H1 (cell line): ENCODE measurements at regions not wholly inside any gene's neighbourhood (a gene's known extent, or its start where the extent isn't known, plus 50 kb on each side); places are given as distances from the start of the nearest gene placed in this dataset.

Experiments
- CTCF ChIA-PET: fragments of 300-600 bp; sonication (Branson Sonifier 250); formaldehyde crosslinking; loops from one replicate; lab custom pipeline; 2021; ENCODE audit not compliant: partially characterized antibody; lab: Charles Lee
- POLR2A ChIA-PET: fragments of 300-600 bp; sonication (Branson Sonifier 250); formaldehyde crosslinking; loops from one replicate; lab custom pipeline; 2021; ENCODE audit warnings: inconsistent platforms; ENCODE audit not compliant: partially characterized antibody; lab: Charles Lee
- DNase-seq, 2 experiments: peaks; one replicate each; pipeline versions ENCODE4 v3.0.0 to v3.0.0-alpha.2; 2010 to 2022; ENCODE audit warnings: low spot score in 2 of 2, low read depth in 1 of 2, mixed read lengths in 1 of 2
- FAIRE-seq: peaks from 2 replicates; lab custom pipeline; 2011; peaks lifted over from hg19 to GRCh38; lab: Jason Lieb, UNC
- H2AFZ ChIP-seq: 2 replicates; pipeline ENCODE4 v1.8.1; 2012; ENCODE audit warnings: low read length, inconsistent platforms
- H2AK5ac ChIP-seq: 2 replicates; pipeline ENCODE4 v1.6.1; 2013; ENCODE audit warnings: low read depth, low read length
- H2BK120ac ChIP-seq: replicated peaks from 2 replicates; pipeline ENCODE3; 2013; ENCODE audit warnings: low read depth, low read length, inconsistent platforms
- H2BK12ac ChIP-seq: 2 replicates; pipeline ENCODE4 v1.6.1; 2013; ENCODE audit warnings: low read depth, low read length
- H2BK15ac ChIP-seq: 2 replicates; pipeline ENCODE4 v1.6.1; 2013; ENCODE audit warnings: low read length
- H2BK20ac ChIP-seq: 2 replicates; pipeline ENCODE4 v1.6.1; 2013; ENCODE audit warnings: low read length
- H2BK5ac ChIP-seq: 2 replicates; pipeline ENCODE4 v1.6.1; 2013; ENCODE audit warnings: low read depth, low read length
- H3K14ac ChIP-seq: 2 replicates; pipeline ENCODE4 v1.6.1; 2013; ENCODE audit warnings: inconsistent platforms; ENCODE audit not compliant: insufficient read length
- H3K18ac ChIP-seq: 2 replicates; pipeline ENCODE4 v1.6.1; 2013; ENCODE audit warnings: low read length; ENCODE audit errors: extremely low read depth
- H3K23ac ChIP-seq: 2 replicates; pipeline ENCODE4 v1.6.1; 2013; ENCODE audit warnings: inconsistent platforms; ENCODE audit not compliant: insufficient read length
- H3K23me2 ChIP-seq: 2 replicates; pipeline ENCODE4 v1.6.1; 2013; ENCODE audit warnings: low read depth, low read length
- H3K27ac ChIP-seq: 2 replicates; pipeline ENCODE4 v1.6.1; 2011; ENCODE audit warnings: low read depth, low read length, inconsistent platforms
- H3K27me3 ChIP-seq, 4 experiments: replicated peaks in 1 of 4; 1 replicate in 1 of 4; 2 replicates in 3 of 4; pipeline versions ENCODE4 v1.6.1 to v1.8.1; 2011 to 2013; ENCODE audit warnings: low read length in 3 of 4, mild to moderate bottlenecking in 3 of 4, inconsistent platforms in 2 of 4, mixed read lengths in 2 of 4, moderate library complexity in 1 of 4; ENCODE audit not compliant: control insufficient read depth in 3 of 4, insufficient read depth in 3 of 4; ENCODE audit errors: extremely low read depth in 1 of 4
- H3K36me3 ChIP-seq, 4 experiments: 2 replicates each; pipeline versions ENCODE4 v1.6.1 to v1.8.1; 2011 to 2013; ENCODE audit warnings: mild to moderate bottlenecking in 4 of 4, low read length in 3 of 4, moderate library complexity in 2 of 4, control low read depth in 1 of 4, inconsistent platforms in 1 of 4; ENCODE audit not compliant: insufficient read depth in 4 of 4, control insufficient read depth in 2 of 4
- H3K4ac ChIP-seq: replicated peaks from 2 replicates; pipeline ENCODE3; 2013; ENCODE audit warnings: low read length, low read depth, mixed read lengths, inconsistent platforms; ENCODE audit not compliant: insufficient read length
- H3K4me1 ChIP-seq, 4 experiments: replicated peaks in 1 of 4; 1 replicate in 1 of 4; 2 replicates in 3 of 4; pipeline versions ENCODE4 v1.6.1 to v1.8.1; 2011 to 2013; ENCODE audit warnings: low read length in 3 of 4, inconsistent platforms in 2 of 4, mixed read lengths in 1 of 4; ENCODE audit not compliant: insufficient read depth in 4 of 4, control insufficient read depth in 3 of 4
- H3K4me2 ChIP-seq, 2 experiments: 2 replicates each; pipeline versions ENCODE4 v1.6.1 to v1.8.1; 2011 to 2013; ENCODE audit warnings: low read depth in 2 of 2, low read length in 2 of 2, control low read depth in 1 of 2, inconsistent platforms in 1 of 2, mild to moderate bottlenecking in 1 of 2; ENCODE audit not compliant: insufficient read depth in 1 of 2
- H3K4me3 ChIP-seq, 4 experiments: fragments of 200-600, 300-600 bp in 1 of 4; sonication (generic), shearing (Covaris generic), sonication (Bioruptor Twin) in 1 of 4; 2 replicates each; pipeline versions ENCODE4 v1.5.1 to v1.8.1; 2011 to 2016; ENCODE audit warnings: low read length in 4 of 4, low read depth in 3 of 4, control low read depth in 2 of 4, inconsistent platforms in 2 of 4, mild to moderate bottlenecking in 2 of 4, mixed read lengths in 1 of 4, moderate library complexity in 1 of 4; ENCODE audit not compliant: insufficient read depth in 2 of 4; ENCODE audit errors: extremely low read depth in 1 of 4
- H3K56ac ChIP-seq: replicated peaks from 2 replicates; pipeline ENCODE3; 2013; ENCODE audit warnings: low read depth, mild to moderate bottlenecking, mixed read lengths, low read length, inconsistent platforms; ENCODE audit not compliant: insufficient read length
- H3K79me1 ChIP-seq: 2 replicates; pipeline ENCODE4 v1.6.1; 2013; ENCODE audit warnings: low read depth, low read length, control low read depth
- H3K79me2 ChIP-seq, 2 experiments: 2 replicates each; pipeline versions ENCODE4 v1.6.1 to v1.8.1; 2012 to 2013; ENCODE audit warnings: low read length in 2 of 2, mild to moderate bottlenecking in 2 of 2, inconsistent platforms in 1 of 2; ENCODE audit not compliant: insufficient read depth in 2 of 2, control insufficient read depth in 1 of 2
- H3K9ac ChIP-seq, 4 experiments: replicated peaks in 1 of 4; 1 replicate in 1 of 4; 2 replicates in 3 of 4; pipeline versions ENCODE4 v1.6.1 to v1.8.1; 2011 to 2013; ENCODE audit warnings: low read depth in 3 of 4, low read length in 3 of 4, control low read depth in 2 of 4, mild to moderate bottlenecking in 2 of 4, moderate library complexity in 2 of 4, inconsistent platforms in 1 of 4; ENCODE audit errors: extremely low read depth in 1 of 4
- H3K9me3 ChIP-seq, 2 experiments: 2 replicates each; pipeline versions ENCODE4 v1.6.1 to v1.8.1; 2012 to 2013; ENCODE audit warnings: mild to moderate bottlenecking in 2 of 2, moderate library complexity in 2 of 2, control low read depth in 1 of 2, inconsistent platforms in 1 of 2, low read depth in 1 of 2, low read length in 1 of 2, mixed read lengths in 1 of 2; ENCODE audit not compliant: insufficient read depth in 2 of 2
- H4K20me1 ChIP-seq, 2 experiments: replicated peaks in 1 of 2; 2 replicates each; pipeline versions ENCODE3 to v1.8.1; 2011 to 2013; ENCODE audit warnings: inconsistent platforms in 2 of 2, low read length in 2 of 2, mild to moderate bottlenecking in 1 of 2; ENCODE audit not compliant: insufficient read depth in 2 of 2, control insufficient read depth in 1 of 2
- H4K5ac ChIP-seq: 2 replicates; pipeline ENCODE4 v1.6.1; 2013; ENCODE audit warnings: low read length, low read depth, mixed read lengths, inconsistent platforms; ENCODE audit not compliant: insufficient read length
- H4K8ac ChIP-seq: 2 replicates; pipeline ENCODE4 v1.8.0; 2013; ENCODE audit warnings: mild to moderate bottlenecking, moderate library complexity, low read length, inconsistent platforms; ENCODE audit not compliant: insufficient read depth; ENCODE audit errors: extremely low read depth
- H4K91ac ChIP-seq: replicated peaks from 2 replicates; pipeline ENCODE3; 2013; ENCODE audit warnings: low read length, mixed read lengths, inconsistent platforms; ENCODE audit not compliant: insufficient read length
- KDM1A ChIP-seq: fragments of 200-600, 300-600 bp; sonication (generic); IDR thresholded peaks from 2 replicates; pipeline ENCODE4 v1.7.1; 2016; ENCODE audit warnings: mild to moderate bottlenecking, low read length, borderline replicate concordance
- NANOG ChIP-seq: IDR thresholded peaks from 2 replicates; pipeline ENCODE4 v1.6.1; 2011; ENCODE audit warnings: low read length, low read depth, mild to moderate bottlenecking, inconsistent platforms; ENCODE audit not compliant: insufficient read depth, poor library complexity, severe bottlenecking
- SAP30 ChIP-seq: fragments of 300-600 bp; sonication (generic); IDR thresholded peaks from 2 replicates; pipeline ENCODE4 v1.7.1; 2012; ENCODE audit warnings: low read length, moderate library complexity, mild to moderate bottlenecking, inconsistent platforms; ENCODE audit not compliant: insufficient read depth, insufficient replicate concordance
- SIRT6 ChIP-seq: IDR thresholded peaks from one replicate; pipeline ENCODE4 v1.7.1; 2012; ENCODE audit warnings: low read length, inconsistent platforms
- TAF1 ChIP-seq: IDR thresholded peaks from 2 replicates; pipeline ENCODE4 v1.6.1; 2011; ENCODE audit warnings: mild to moderate bottlenecking, low read depth, low read length
- WGBS, 2 experiments: shearing (Covaris generic) in 1 of 2; methylation state at CpG; one replicate each; pipeline versions ENCODE4 v1.1.6 to v1.1.7; 2013 to 2015; ENCODE audit warnings: low lambda C conversion rate in 2 of 2, mixed read lengths in 2 of 2, inconsistent platforms in 1 of 2, low coverage in 1 of 2, missing lambda C conversion rate in 1 of 2; ENCODE audit not compliant: insufficient replicate concordance in 2 of 2, insufficient coverage in 1 of 2, insufficient read length in 1 of 2; ENCODE audit errors: extremely low coverage in 1 of 2, missing lambda C conversion rate in 1 of 2; 5-methylcytosine and 5-hydroxymethylcytosine counted together
- TF ChIP-seq, protein P1 (sequence below): IDR thresholded peaks from 2 replicates; pipeline ENCODE4 v1.6.1; 2012; ENCODE audit warnings: inconsistent platforms

- peak overlapping the region; percentile 26; the same call in 1 of the 2 replicates for H2AFZ ChIP-seq
- no peaks in the 10 kb centered on the region for H3K9me3 ChIP-seq
- no peak overlapping the region for H2BK5ac ChIP-seq
- H3K18ac ChIP-seq, result no peak overlapping the region
- H3K23me2 ChIP-seq, result no peaks in the 10 kb centered on the region
- no peak overlapping the region for H4K8ac ChIP-seq
- ChIA-PET POLR2A (no interaction called here), CTCF (no interaction called here)
- no peaks in the 10 kb centered on the region for H3K79me2 ChIP-seq
- H3K23ac ChIP-seq, result no peak overlapping the region
- H3K27me3 ChIP-seq, result no peaks in the 10 kb centered on the region
- H3K14ac ChIP-seq, result no peak overlapping the region
- peaks cover 0 to 5% (median 0%) of the 10 kb centered on the region in 4 experiments; a peak in 1 of 7 replicates for H3K4me1 ChIP-seq
- no peak overlapping the region for H2BK15ac ChIP-seq
- no peak overlapping the region for H3K9ac ChIP-seq
- H3K4me2 ChIP-seq, result no peak overlapping the region
- no peak overlapping the region for H2BK12ac ChIP-seq
- no peak overlapping the region for H3K4ac ChIP-seq
- no peak overlapping the region for H3K4me3 ChIP-seq
- H2BK20ac ChIP-seq, result no peak overlapping the region
- WGBS, 2 experiments, result 100% methylated on average over 1 of the region's 2 CpGs; no CpG with 5 or more reads in 1 of the 2 experiments
- no peak overlapping the region for H2AK5ac ChIP-seq
- H4K91ac ChIP-seq, result no peak overlapping the region
- TF ChIP-seq SAP30, result no peak
- no peak for TF ChIP-seq NANOG
- no peak for TF ChIP-seq TAF1
- TF ChIP-seq, protein P1, sequence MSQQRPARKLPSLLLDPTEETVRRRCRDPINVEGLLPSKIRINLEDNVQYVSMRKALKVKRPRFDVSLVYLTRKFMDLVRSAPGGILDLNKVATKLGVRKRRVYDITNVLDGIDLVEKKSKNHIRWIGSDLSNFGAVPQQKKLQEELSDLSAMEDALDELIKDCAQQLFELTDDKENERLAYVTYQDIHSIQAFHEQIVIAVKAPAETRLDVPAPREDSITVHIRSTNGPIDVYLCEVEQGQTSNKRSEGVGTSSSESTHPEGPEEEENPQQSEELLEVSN, result no peak
- no peak for TF ChIP-seq KDM1A
- TF ChIP-seq SIRT6, result no peak
- no peaks in the 10 kb centered on the region for H3K36me3 ChIP-seq
- no peaks in the 10 kb centered on the region for H3K79me1 ChIP-seq
- no peaks in the 10 kb centered on the region for H4K20me1 ChIP-seq
- H4K5ac ChIP-seq, result no peak overlapping the region
- DNase-seq, result no peak
- no peak overlapping the region for H3K27ac ChIP-seq
- no peak overlapping the region for H2BK120ac ChIP-seq
- peak; percentile 48 for FAIRE-seq
- H3K56ac ChIP-seq, result no peak overlapping the region
Observed at GRCh38 chr14:56976211-56976610, 165.9 kb upstream of the OTX2 start.
